COLO668 (cell line): ENCODE measurements at regions not wholly inside any gene's neighbourhood (a gene's known extent, or its start where the extent isn't known, plus 50 kb on each side); places are given as distances from the start of the nearest gene placed in this dataset.
A peak's percentile ranks its signal among the peaks of the same experiment; 100 is the strongest.

ENCODE experiments used
- DNase-seq: peaks from one replicate; lab custom pipeline; 2025; ENCODE audit not compliant: unreplicated experiment; lab: John Stamatoyannopoulos, UW

- no peak for DNase-seq
These were observed 304.0 kb upstream of the MYT1L start for GRCh38 chr2:2635025-2635528.

GRCh38 chr2:2633017-2633416, 301.9 kb upstream of the MYT1L start:
- DNase-seq: no peak

- no peak for DNase-seq
These were observed 292.9 kb upstream of the MYT1L start for GRCh38 chr2:2623939-2624338.

GRCh38 chr2:2621855-2622254, 290.8 kb upstream of the MYT1L start:
- no peak for DNase-seq

- DNase-seq: no peak
These were observed 289.5 kb upstream of the MYT1L start for GRCh38 chr2:2620604-2621003.

- DNase-seq: no peak
These were observed 288.9 kb upstream of the MYT1L start for GRCh38 chr2:2619995-2620394.

GRCh38 chr2:2614452-2614851, 283.4 kb upstream of the MYT1L start:
- no peak for DNase-seq

- DNase-seq: peak; percentile 79
These were observed 282.5 kb upstream of the MYT1L start for GRCh38 chr2:2613279-2614199.

- no peak for DNase-seq
These were observed 279.7 kb upstream of the MYT1L start for GRCh38 chr2:2610751-2611150.

- no peak for DNase-seq
These were observed 269.3 kb upstream of the MYT1L start for GRCh38 chr2:2600366-2600765.

GRCh38 chr2:2599441-2599840, 268.4 kb upstream of the MYT1L start:
- no peak for DNase-seq

- no peak for DNase-seq
These were observed 266.6 kb upstream of the MYT1L start for GRCh38 chr2:2597712-2598111.

- no peak for DNase-seq
These were observed 260.5 kb upstream of the MYT1L start for GRCh38 chr2:2591542-2591940.

- DNase-seq: no peak
These were observed 259.9 kb upstream of the MYT1L start for GRCh38 chr2:2590841-2591541.

GRCh38 chr2:2590141-2590540, 259.1 kb upstream of the MYT1L start:
- DNase-seq: no peak

- no peak for DNase-seq
These were observed 257.7 kb upstream of the MYT1L start for GRCh38 chr2:2588777-2589176.

- DNase-seq: no peak
These were observed 256.3 kb upstream of the MYT1L start for GRCh38 chr2:2587354-2587753.

- DNase-seq: no peak
These were observed 255.9 kb upstream of the MYT1L start for GRCh38 chr2:2586931-2587330.

- DNase-seq: no peak
These were observed 255.1 kb upstream of the MYT1L start for GRCh38 chr2:2586068-2586776.

GRCh38 chr2:2582998-2583545, 252.0 kb upstream of the MYT1L start:
- no peak for DNase-seq
